ENCODE measurements at regions not wholly inside any gene's neighbourhood (a gene's known extent, or its start where the extent isn't known, plus 50 kb on each side); places are given as distances from the start of the nearest gene placed in this dataset.

DNA sequence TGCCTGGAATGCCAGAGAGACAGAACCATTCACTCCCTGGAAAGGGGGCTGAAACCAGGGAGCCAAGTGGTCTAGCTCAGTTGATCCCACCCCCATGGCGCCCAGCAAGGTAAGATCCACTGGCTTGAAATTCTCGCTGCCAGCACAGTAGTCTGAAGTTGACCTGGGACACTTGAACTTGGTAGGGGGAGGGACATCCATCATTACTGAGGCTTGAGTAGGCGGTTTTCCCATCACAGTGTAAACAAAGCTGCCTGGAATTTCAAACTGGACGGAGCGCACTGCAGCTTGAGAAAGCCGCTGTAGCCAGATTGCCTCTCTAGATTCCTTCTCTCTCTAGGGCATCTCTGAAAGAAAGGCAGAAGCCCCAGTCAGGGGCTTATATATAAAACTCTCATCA lies 310.7 kb upstream of the DPPA4 start:
- TF ChIP-seq POLR2AphosphoS5 (IDR thresholded peaks at IDR 0.05; ENCODE audit: low read depth, low read length) (no peak), POLR2A (IDR thresholded peaks at IDR 0.05; ENCODE audit: low read depth, low read length) (no peak)

Data from GM12892 (cell line).